ENCODE measurements at regions not wholly inside any gene's neighbourhood (a gene's known extent, or its start where the extent isn't known, plus 50 kb on each side); places are given as distances from the start of the nearest gene placed in this dataset.

DNA sequence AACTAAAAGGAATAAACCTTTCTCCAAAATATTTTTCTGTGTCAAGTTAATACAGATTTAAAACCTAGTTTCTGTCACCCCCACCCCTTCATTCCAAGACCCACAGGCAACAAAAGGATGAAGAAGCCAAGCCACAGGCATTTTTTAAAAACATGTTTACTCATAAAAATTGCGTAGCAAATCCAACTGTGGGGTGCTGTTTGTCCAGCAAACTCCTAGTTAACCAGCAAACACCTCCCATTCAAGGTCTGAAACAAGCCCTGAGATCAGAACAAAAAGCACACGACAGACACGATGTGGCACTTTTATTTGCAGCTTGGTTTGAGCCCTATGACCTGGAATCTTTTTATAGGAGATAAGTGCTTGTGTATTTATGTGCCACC is 149.9 kb upstream of the CAMK1G start:
- H3K4me3 ChIP-seq (ENCODE audit: low read depth, low read length) = no peak overlapping the region
- no peak for DNase-seq (ENCODE audit: low read depth)
- TF ChIP-seq, protein P1, sequence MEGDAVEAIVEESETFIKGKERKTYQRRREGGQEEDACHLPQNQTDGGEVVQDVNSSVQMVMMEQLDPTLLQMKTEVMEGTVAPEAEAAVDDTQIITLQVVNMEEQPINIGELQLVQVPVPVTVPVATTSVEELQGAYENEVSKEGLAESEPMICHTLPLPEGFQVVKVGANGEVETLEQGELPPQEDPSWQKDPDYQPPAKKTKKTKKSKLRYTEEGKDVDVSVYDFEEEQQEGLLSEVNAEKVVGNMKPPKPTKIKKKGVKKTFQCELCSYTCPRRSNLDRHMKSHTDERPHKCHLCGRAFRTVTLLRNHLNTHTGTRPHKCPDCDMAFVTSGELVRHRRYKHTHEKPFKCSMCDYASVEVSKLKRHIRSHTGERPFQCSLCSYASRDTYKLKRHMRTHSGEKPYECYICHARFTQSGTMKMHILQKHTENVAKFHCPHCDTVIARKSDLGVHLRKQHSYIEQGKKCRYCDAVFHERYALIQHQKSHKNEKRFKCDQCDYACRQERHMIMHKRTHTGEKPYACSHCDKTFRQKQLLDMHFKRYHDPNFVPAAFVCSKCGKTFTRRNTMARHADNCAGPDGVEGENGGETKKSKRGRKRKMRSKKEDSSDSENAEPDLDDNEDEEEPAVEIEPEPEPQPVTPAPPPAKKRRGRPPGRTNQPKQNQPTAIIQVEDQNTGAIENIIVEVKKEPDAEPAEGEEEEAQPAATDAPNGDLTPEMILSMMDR (IDR thresholded peaks at IDR 0.05; ENCODE audit: low read depth, low read length, missing control alignments) = no peak

DNA sequence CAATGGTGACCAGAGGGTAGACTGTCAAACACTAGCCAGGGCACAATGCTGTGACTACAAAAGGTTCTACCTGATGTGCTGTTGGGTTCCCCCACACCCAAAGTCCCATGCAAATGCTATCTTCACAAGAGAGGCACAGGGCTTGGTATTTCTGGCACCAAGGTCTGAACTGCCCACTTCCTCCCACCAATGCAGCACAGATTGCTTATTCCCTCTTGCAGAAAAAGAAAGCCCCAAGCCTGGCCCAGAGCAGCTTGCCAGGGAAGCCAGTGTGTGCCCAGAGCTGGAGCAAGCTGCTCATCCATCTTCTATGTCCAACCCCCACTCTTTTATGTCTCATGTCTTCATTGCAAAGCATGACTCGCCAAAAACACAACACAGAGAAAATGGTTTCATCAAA is 149.4 kb upstream of the CAMK1G start:
- TF ChIP-seq, protein P1 (IDR thresholded peaks at IDR 0.05; ENCODE audit: low read depth, low read length, missing control alignments) = no peak
- no peak for DNase-seq (ENCODE audit: low read depth)
- H3K4me3 ChIP-seq (ENCODE audit: low read depth, low read length) = no peak overlapping the region

DNA sequence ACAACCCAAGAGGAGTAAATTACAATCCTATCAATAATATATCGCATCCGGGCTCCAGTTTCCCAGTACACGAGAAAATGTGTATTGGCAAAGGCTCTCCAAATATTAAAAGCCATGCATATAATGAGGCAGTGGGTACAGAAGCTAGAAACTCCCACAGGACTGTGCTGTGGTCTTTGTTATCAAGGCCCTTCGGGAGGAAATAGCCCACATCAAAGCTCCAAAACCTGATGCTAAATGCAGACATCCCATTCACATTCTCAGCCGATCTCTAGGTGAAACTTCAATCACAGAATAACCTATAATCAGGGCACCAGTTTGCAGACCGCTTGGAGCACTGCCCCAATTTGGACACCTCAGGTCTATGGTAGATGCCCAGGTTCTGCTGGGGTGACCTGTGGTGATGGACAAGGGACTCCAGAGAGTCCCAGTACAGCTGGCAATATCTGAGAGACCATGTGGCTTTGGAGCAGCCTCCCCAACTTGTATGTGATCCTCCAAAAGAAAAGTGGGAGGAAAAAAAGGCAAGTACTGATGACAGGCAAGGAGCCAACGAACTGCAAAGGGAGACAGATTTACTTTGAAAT is 148.8 kb upstream of the CAMK1G start:
- TF ChIP-seq, protein P1 (IDR thresholded peaks at IDR 0.05; ENCODE audit: low read depth, low read length, missing control alignments) = no peak
- DNase-seq (ENCODE audit: low read depth) = no peak
- H3K4me3 ChIP-seq (ENCODE audit: low read depth, low read length) = no peak overlapping the region

DNA sequence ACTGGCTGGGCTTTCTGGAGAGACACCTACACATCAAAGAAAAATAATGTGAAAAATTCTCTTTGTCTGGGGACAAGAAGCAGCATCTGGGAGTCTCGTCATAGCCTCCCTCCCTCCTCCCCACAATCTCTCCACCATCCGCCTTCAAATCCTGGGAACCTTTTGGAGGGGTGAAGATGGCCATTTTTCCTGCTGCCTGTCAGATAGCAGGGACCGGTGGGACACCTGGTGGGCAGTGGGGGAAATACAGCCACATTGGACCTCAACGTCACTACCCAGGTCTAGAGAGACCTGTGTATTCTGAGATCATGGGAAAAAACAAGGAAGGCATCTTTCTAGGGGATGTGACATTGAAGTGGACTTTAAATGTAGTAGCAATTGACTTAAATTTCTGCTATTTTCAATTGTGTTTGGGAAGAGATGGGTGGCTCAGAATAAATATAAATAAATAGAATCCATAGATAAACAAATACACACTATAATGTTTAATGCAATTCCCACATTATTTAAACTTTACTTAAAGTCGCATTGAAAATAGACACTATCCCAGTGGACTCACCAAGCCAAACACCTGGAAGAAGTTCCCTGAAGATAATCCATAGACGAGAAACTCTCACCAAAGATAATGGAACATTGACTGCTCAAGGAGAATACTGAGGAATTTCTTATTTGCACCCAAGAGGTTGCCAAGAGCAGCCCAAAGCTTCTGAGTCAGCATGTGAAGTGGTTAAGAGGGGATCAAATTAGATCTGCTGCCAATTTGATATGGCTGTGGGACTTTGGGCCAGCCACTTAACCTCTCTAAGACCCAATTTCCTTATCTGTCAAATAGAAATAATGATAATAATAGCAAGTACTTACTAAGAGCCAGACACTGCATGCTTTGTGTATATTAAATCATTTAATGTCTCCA is 147.6 kb upstream of the CAMK1G start:
- TF ChIP-seq, protein P1 (IDR thresholded peaks at IDR 0.05; ENCODE audit: low read depth, low read length, missing control alignments) = peak; percentile 84
- H3K4me3 ChIP-seq (ENCODE audit: low read depth, low read length) = no peak overlapping the region

DNA sequence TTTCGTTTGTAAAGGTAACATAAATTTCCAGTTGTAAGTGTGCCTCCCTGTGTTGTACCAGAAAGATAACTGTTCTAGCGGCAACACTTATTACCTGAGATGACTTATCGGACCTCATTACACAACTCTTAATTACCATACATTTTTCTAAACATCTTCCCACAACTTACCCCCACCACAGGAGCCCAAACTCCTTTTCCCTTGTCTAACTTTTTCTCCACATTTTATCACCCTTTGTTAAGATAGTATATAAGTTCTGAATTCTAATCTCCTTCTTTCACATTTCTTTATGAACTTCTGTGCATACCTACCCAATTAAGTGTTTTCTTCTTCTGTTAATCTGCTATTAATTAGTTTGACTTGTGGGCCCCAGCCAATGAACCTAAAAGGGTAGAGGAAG is 143.7 kb upstream of the CAMK1G start:
- no peak for DNase-seq (ENCODE audit: low read depth)
- H3K4me3 ChIP-seq (ENCODE audit: low read depth, low read length) = no peak overlapping the region
- TF ChIP-seq, protein P1 (IDR thresholded peaks at IDR 0.05; ENCODE audit: low read depth, low read length, missing control alignments) = no peak

More for the DNA sequence above, 147.6 kb upstream of the CAMK1G start:
- no peak for DNase-seq (ENCODE audit: low read depth)

DNA sequence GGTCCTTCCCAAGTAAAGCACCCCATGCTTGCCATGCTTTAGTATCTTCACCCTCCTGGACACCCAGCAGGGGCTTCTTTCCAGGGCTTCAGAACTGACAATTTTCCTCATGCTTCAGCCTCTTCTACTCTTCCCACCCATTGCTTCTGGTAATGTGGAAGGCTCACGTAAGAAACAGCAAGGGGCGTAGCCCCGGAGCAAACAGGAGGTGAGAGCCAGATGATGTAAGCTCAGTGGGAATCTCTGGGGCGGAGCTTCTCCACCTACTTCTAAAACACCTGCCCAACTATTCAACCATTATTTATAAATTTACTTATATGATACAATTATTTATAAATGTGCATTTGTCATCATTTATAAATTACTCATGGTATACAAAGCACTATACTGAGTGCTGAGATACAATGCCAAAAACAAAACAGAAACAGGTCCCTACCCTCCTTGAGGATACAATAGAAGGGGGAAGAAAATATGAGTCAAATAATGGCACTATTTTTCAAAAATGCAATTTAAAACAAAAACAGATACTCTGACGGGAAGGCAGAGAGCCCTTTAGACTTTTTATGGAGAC is 140.1 kb upstream of the CAMK1G start:
- TF ChIP-seq, protein P1 (IDR thresholded peaks at IDR 0.05; ENCODE audit: low read depth, low read length, missing control alignments) = no peak
- no peak for DNase-seq (ENCODE audit: low read depth)
- no peak overlapping the region for H3K4me3 ChIP-seq (ENCODE audit: low read depth, low read length)
